ENCODE measurements at regions not wholly inside any gene's neighbourhood (a gene's known extent, or its start where the extent isn't known, plus 50 kb on each side); places are given as distances from the start of the nearest gene placed in this dataset.
"Not testable (repeated sequence)": the region's sequence is repeated elsewhere in the genome, so short reads cannot be mapped to it uniquely, and the experiment has no call there.

- not testable (repeated sequence) for DNase-seq (ENCODE audit: low read depth in 1 of 2, low spot score in 1 of 2)
Measured at GRCh38 chr15:22200417-22200816, 120.1 kb downstream of the OR4M2 start.

- not testable (repeated sequence) for DNase-seq (ENCODE audit: low read depth in 1 of 2, low spot score in 1 of 2)
Measured at GRCh38 chr15:22201993-22202659, 121.8 kb downstream of the OR4M2 start.

DNA sequence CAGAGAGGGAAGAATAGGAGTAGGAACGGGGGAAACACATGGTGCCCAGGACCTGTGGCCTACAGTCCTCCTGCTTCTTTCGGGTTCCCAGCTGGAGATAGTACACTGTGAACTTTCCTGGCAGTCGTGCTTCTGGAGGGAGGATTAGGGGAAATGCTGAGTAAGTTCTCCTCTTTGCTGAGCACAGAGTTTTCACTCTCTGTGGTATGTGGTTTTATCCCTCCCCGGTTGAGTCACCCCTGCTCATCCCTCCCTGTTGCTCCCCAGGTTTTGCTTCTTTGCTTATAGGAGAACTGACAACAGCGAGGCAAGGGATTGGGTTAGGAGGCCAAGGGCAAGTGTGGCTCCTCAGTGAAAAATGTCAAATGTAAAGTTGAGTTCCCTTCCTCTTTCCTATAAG lies 122.9 kb downstream of the OR4M2 start:
- DNase-seq (ENCODE audit: low read depth in 1 of 2, low spot score in 1 of 2): not testable (repeated sequence)

GRCh38 chr15:22209086-22209485 lies 128.8 kb downstream of the OR4M2 start:
- not testable (repeated sequence) for DNase-seq (ENCODE audit: low read depth in 1 of 2, low spot score in 1 of 2)

- not testable (repeated sequence) for DNase-seq (ENCODE audit: low read depth in 1 of 2, low spot score in 1 of 2)
Measured at GRCh38 chr15:22222596-22222995, 142.3 kb downstream of the OR4M2 start.

- DNase-seq (ENCODE audit: low read depth in 1 of 2, low spot score in 1 of 2): no peak
Measured at GRCh38 chr15:22224241-22224671, 143.9 kb downstream of the OR4M2 start.

DNA sequence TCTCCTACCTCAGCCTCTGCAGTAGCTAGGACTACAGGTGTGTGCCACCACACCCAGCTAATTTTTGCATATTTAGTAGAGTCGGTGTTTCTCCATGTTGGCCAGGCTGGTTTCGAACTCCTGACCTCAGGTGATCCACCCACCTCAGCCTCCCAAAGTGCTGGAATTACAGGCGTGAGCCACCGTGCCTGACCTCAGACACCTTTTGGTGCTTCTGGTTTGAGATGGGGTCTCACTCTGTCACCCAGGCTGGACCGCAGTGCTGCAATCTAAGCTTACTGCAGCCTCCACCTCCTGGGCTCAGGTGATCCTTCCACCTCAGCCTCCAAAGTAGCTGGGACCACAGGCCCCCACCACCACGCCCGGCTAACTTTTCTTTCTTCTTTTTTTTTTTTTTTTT lies 144.6 kb downstream of the OR4M2 start:
- DNase-seq (ENCODE audit: low read depth in 1 of 2, low spot score in 1 of 2): not testable (repeated sequence)

DNA sequence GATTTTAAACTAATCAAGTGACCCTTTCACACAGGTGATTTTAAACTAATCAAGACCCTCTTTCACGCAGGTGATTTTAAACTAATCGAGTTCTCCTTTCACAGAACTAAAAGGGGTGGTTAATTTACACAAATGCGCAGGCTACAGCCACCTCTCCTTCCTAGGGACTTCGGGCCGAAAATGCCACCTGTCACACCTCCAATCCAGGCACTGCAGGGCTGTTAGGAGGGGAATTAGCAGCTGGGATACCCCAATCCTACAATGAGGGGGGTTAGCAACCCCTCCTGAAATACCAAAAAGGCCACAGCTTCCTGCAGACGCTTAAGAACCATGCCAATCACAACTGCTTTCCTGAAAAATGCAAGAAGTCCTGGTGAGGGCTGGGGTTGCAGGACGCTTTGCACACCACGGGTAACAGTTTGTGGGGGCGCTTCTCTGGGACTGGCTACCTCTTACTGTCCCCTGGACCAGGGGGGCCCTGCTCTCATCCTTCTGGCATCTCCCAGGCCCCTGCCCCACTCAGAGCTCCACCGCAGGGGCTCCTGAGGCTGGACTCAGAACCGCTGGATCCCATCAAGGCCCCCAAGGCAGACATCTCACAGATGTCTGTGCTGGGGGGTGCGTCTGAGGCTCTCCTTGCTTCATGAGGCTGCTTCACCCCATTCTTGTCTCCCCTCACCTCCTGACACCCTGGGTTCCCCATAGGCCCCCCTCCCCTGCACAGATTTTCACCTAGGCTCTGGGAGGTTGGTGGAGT lies 145.9 kb downstream of the OR4M2 start:
- DNase-seq (ENCODE audit: low read depth in 1 of 2, low spot score in 1 of 2): no peak

- DNase-seq (ENCODE audit: low read depth in 1 of 2, low spot score in 1 of 2): no peak
Measured at GRCh38 chr15:22227411-22228100, 147.2 kb downstream of the OR4M2 start.

DNA sequence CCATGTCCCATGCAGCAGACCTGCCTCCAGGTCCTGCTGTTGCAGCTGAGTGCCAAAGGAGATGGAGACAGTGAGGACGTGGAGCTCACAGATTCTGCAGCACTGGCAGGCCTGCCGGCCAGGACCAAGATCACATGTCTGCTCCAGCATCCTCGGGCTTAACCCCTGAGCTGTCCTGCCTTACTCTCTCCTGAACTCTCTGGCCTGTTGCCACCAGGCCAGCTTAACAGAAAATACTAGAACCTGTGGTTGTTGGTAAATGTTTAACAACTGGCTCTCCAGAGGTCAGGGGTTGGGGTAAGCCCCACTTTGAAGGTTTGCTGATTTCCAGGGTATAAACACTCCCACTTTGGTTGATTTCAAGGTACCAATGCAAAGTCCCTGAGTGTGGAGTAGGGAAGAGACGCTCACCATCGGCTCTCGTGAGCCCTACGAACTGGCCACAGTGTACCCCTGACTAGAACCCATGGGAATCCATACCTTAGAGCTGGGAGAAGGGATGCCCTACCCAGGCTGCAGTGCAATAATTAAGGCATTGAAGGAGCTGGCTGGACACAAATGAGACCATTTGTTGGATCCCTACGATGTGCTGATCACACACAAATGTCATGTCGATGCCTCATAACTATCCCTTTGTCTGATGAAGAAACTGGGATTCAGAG lies 147.9 kb downstream of the OR4M2 start:
- DNase-seq (ENCODE audit: low read depth in 1 of 2, low spot score in 1 of 2): no peak

GRCh38 chr15:22229990-22230819 lies 149.9 kb downstream of the OR4M2 start:
- no peak for DNase-seq (ENCODE audit: low read depth in 1 of 2, low spot score in 1 of 2)

- DNase-seq (ENCODE audit: low read depth in 1 of 2, low spot score in 1 of 2): no peak
Measured at GRCh38 chr15:22231603-22232002, 151.3 kb downstream of the OR4M2 start.

GRCh38 chr15:22232675-22233074 lies 152.3 kb downstream of the OR4M2 start:
- no peak for DNase-seq (ENCODE audit: low read depth in 1 of 2, low spot score in 1 of 2)

- DNase-seq (ENCODE audit: low read depth in 1 of 2, low spot score in 1 of 2): not testable (repeated sequence)
Measured at GRCh38 chr15:22235261-22235930, 155.1 kb downstream of the OR4M2 start.

GRCh38 chr15:22236469-22236868 lies 156.1 kb downstream of the OR4M2 start:
- no peak for DNase-seq (ENCODE audit: low read depth in 1 of 2, low spot score in 1 of 2)

DNA sequence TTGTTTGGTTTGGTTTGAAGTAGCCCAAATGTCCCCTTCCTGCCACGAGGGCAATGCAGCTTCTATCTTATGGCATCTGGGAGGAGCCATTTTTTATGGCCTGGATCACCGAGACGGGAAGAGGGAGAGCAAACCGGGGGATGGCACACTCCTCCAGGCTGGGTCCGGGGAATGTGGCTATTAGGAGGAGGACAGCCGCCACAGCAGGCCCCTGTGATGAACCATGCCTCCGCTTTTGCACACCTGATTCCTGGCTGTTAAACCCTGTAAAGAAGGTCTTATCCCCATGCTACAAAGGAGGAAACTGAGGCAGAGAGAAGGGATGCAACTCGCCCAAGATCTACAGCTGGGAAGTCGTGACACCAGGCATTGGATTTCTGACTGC lies 157.6 kb downstream of the OR4M2 start:
- no peak for DNase-seq (ENCODE audit: low read depth in 1 of 2, low spot score in 1 of 2)

GRCh38 chr15:22238276-22238958 lies 158.1 kb downstream of the OR4M2 start:
- DNase-seq (ENCODE audit: low read depth in 1 of 2, low spot score in 1 of 2): not testable (repeated sequence)

DNA sequence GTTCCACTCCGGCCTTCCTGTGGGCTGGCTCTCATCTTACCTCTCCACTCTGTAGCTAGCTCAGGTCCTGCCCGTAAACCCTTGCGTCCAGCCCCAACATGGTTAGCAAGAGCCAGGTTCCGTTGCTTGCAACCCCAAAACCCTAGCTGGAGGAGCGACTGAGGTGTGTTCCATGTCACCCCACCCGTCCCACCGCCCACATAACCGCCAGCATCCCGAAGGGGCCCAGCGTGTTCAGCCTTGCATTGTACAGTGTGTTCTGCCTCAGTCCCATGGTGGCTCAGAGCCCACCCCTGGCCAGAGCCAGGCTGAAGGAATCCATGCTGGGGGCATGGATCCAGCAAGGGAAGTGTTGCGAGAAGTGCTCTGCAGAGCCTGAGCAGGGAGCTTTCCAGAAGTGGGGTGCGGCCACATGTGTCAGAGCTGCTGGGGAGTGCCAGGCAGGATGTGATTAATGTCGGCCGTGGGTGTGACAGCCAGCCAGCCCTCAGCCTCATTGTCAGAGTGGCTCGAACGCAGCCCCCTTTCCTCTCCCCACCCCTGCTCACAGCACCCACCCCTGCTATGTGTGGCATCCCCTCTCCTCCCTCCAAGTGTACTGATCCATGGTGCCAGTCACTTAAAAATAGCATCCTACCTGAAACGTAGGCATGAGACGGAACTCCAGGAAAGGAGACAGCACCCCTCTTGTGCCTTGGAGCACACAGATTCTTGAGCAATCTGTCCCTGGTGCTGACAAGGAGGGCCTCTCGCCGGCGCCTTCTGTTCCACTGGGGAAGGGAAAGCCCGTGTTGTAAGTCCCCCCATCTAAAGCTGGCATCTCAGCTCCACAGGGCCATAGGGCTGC lies 158.9 kb downstream of the OR4M2 start:
- DNase-seq (ENCODE audit: low read depth in 1 of 2, low spot score in 1 of 2): not testable (repeated sequence)

DNA sequence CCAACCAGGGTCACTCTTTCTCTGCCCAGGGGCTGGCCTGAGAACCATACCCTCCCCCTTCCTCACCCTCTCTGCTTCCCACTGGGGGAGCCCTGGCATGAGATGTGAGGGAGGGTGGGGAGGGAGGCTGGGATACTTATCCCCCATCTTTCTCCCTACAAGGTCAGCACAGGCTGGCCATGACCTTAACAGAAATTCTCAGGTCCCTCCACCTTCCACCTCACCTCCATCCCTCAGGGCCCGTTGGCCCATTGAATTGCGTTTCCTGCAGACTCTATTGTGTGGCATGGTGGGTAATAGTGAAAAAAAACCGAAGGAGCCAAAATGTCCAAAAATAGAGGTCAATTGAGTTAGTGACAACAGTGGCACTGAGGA lies 159.5 kb downstream of the OR4M2 start:
- no peak for DNase-seq (ENCODE audit: low read depth in 1 of 2, low spot score in 1 of 2)
